ENCODE measurements at regions not wholly inside any gene's neighbourhood (a gene's known extent, or its start where the extent isn't known, plus 50 kb on each side); places are given as distances from the start of the nearest gene placed in this dataset.

GRCh38 chr5:107040907-107041306 is 629.8 kb downstream of the EFNA5 start (continued):
- TF ChIP-seq TCF7L2 (IDR thresholded peaks at IDR 0.05; ENCODE audit: borderline replicate concordance, extremely low read depth, insufficient read depth, insufficient read length) (no peak), POLR2AphosphoS5 (IDR thresholded peaks at IDR 0.05; ENCODE audit: low read depth, low read length) (no peak)

- DNase-seq (ENCODE audit: low read depth, low spot score) = no peak
- Histone ChIP-seq H3K4me2 (ENCODE audit: low read length) (no peak overlapping the region), H3K36me3 (ENCODE audit: control insufficient read depth in 1 of 2, insufficient read depth in 2 of 2, low read length in 2 of 2) (no peaks in the 10 kb centered on the region), H3K4me1 (ENCODE audit: control insufficient read depth in 1 of 2, insufficient read depth in 2 of 2, low read length in 2 of 2) (no peaks in the 10 kb centered on the region), H2AFZ (ENCODE audit: low read depth, low read length, poor library complexity, severe bottlenecking) (no peak overlapping the region), H3K79me2 (ENCODE audit: insufficient read depth, low read length) (no peaks in the 10 kb centered on the region), H3K27me3 (ENCODE audit: insufficient read depth, low read length) (no peaks in the 10 kb centered on the region), H3K9me3 (ENCODE audit: control insufficient read depth in 1 of 2, insufficient read depth in 1 of 2, low read depth in 1 of 2, low read length in 2 of 2) (no peaks in the 10 kb centered on the region), H3K4me3 (replicated peaks in 1 of 2; ENCODE audit: low read depth in 1 of 2, low read length in 2 of 2) (no peak overlapping the region), H4K20me1 (ENCODE audit: insufficient read depth) (no peaks in the 10 kb centered on the region), H3K27ac (ENCODE audit: low read depth, low read length) (no peak overlapping the region), H3K9ac (ENCODE audit: low read length) (no peak overlapping the region), H3K9me2 (ENCODE audit: insufficient read depth) (no peaks in the 10 kb centered on the region)
- ATAC-seq = no peak
- TF ChIP-seq EGR1 (IDR thresholded peaks at IDR 0.05; ENCODE audit: low read depth) (no peak), SP1 (IDR thresholded peaks at IDR 0.05; ENCODE audit: low read depth) (no peak), POLR2A (IDR thresholded peaks at IDR 0.05; ENCODE audit: borderline replicate concordance, extremely low read depth, insufficient read depth, insufficient read length) (no peak), CEBPB (IDR thresholded peaks at IDR 0.05; ENCODE audit: low read depth) (no peak), ELF1 (IDR thresholded peaks at IDR 0.05; ENCODE audit: borderline replicate concordance, low read depth) (no peak), EZH2phosphoT487 (IDR thresholded peaks at IDR 0.05; ENCODE audit: borderline replicate concordance) (no peak), EZH2 (IDR thresholded peaks at IDR 0.05) (no peak), MAX (IDR thresholded peaks at IDR 0.05) (no peak), ZBTB33 (IDR thresholded peaks at IDR 0.05; ENCODE audit: extremely low read depth, insufficient replicate concordance, low read length) (no peak), JUND (IDR thresholded peaks at IDR 0.05) (no peak), ZNF274 (IDR thresholded peaks at IDR 0.05; ENCODE audit: low read depth, low read length) (no peak), CTCF (IDR thresholded peaks at IDR 0.05 in 2 of 3, conservative IDR thresholded peaks at IDR 0.05 in 1 of 3; ENCODE audit: borderline replicate concordance in 1 of 3, insufficient read depth in 1 of 3, low read depth in 2 of 3, low read length in 2 of 3) (no peak), ZFX (IDR thresholded peaks at IDR 0.05) (no peak)
- BruUV-seq (replicated peaks) = no TSS peak
- ChIA-PET CTCF (no interaction called here), RAD21 (ENCODE audit: low non-redundant PET in 1 of 2, low total read pairs in 2 of 2, uncharacterized antibody in 2 of 2, unreplicated experiment in 2 of 2) (no interaction called here), POLR2A (no interaction called here)
- intact Hi-C loops (cut with micrococcal nuclease) = no loop called here
Observed at GRCh38 chr5:107032629-107033028, 638.1 kb downstream of the EFNA5 start.

Measured in HCT116 (cell line).